HS-27A (cell line): ENCODE measurements at regions not wholly inside any gene's neighbourhood (a gene's known extent, or its start where the extent isn't known, plus 50 kb on each side); places are given as distances from the start of the nearest gene placed in this dataset.
"Not testable (repeated sequence)": the region's sequence is repeated elsewhere in the genome, so short reads cannot be mapped to it uniquely, and the experiment has no call there.

Source experiments
- DNase-seq: peaks from one replicate; pipeline ENCODE4 v3.0.0-alpha.2; 2012; ENCODE audit warnings: low read depth, missing footprints

DNA sequence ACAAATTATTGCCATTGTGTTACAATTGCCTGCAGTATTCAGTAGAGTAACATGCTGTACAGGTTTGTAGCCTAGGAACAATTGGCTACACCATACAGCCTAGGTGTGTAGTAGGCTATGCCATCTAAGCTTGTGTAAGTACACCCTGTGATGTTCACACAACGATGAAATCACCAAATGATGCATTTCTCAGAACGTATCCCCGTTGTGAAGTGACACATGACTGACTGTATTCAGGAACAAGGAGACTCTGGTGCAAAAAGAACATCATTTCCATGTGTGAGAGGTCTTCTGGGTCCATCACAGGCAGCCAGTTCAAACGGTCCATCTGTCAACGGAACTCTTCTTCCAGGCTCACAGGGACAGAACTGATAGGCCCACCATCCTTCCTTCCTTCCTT, 263.7 kb downstream of the ANAPC1 start:
- DNase-seq = no peak

DNA sequence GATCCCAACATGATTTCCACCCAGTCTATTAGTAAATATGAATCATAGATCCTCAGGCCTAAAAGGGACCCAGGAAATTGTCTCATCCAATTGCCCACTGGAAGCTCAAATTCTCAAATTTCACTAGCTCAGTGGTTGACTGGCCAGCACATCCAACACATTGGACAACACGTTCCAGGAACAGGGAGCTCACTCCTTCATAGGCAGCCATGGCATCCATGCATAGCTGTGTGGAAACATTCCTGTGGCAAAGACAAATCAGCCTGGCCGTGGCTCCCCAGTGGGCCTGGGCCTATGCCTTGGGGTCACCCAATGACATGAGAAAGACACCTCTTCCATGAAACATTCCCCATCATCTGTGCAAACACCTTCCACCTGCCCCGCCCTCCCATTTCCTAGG, 261.1 kb downstream of the ANAPC1 start:
- peak; percentile 54 for DNase-seq

DNA sequence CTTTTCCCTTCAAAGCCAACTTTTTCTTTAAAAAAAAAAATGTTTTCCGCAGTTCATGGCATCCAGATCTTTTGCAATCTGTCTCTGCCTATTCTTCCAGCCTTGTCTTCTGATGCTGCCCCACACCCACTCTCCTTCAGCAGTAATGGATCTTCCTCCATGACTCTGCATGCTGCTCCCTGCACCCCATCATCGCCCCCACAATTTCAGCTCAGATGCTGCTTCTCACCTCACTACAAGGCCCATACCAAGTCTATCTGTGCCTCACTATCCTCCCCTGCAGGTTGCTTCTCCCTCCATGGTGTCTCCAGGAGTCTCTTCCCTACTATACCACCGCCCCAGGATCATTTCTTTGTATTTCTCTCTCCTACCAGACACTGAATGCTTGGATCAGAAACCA, 260.6 kb downstream of the ANAPC1 start:
- no peak for DNase-seq

DNA sequence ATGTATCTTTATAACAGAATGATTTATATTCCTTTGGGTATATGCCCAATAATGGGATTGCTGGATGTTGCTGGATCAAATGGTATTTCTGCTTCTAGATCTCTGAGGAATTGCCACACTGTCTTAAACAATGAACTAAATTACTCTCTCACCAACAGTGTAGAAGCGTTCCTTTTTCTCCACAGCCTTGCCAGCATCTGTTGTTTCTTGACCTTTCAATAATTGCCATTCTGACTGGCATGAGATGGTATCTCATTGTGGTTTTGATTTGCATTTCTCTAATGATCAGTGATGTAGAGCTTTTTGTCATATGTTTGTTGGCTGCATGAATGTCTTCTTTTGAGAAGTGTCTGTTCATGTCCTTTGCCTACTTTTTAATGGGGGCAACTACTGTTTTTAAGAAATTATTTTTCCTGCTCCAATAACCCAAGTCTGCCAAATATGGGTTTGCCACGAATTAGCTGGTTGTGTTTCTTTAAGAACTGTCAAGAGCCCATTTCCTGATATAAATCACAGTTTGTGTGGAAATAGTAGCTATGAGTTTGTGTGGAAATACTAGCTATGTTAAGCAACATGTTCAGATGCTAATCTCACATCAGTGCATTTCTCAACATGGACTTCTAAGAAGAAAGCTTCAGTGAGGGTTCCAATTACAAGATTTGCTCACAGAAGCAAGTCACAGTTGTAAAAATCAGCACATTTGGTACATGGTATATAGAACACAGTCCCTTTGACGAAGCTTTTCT, 259.4 kb downstream of the ANAPC1 start:
- no peak for DNase-seq

DNA sequence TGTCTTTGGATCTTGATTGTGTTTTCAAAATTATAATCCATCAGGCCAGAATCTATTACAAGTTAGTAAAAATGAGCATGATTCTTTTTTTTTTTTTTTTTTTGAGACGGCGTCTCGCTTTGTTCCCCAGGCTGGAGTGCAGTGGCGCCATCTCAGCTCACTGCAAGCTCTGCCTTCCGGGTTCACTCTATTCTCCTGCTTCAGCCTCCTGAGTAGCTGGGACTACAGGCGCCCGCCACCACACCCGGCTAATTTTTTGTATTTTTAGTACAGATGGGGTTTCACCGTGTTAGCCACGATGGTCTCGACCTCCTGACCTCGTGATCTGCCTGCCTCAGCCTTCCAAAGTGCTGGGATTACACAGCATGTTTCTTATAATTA, 258.8 kb downstream of the ANAPC1 start:
- not testable (repeated sequence) for DNase-seq

DNA sequence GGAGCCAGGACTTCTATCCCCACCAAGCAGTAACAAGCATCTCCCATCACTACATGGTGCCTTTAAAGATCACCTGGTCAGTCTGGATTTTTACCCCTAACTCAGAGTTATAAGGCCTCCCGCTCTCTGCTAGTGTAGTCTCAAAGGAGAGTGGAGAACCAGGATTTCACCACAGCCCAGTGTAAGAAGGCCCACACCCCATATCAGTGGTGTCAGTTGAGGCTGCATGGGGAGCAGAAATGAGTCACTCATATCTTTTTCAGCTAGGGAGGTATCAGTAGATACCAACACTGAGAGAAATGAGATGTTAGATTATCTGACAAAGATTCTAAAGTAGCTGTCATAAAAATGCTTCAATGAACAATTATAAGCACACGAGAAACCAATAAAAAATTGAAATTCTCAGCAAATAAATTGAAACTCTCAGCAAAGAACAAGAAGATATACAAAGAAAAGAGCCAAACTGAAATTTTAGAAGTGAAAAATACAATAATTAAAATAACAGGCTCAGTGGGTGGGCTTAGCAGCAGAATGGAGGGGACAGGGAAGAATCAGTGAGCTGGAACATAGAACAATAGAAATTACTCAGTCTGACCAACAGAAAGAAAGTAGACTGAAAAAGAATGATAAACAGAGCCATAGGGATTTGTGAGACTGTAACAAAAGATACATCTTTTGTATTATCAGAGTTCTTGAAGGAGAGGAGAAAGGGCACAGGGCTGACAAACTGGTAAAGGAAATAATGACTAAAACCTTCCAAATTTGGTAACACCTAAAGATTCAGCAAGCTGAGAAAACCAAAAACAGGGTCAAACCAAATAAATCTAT, 257.7 kb downstream of the ANAPC1 start:
- DNase-seq = no peak

DNA sequence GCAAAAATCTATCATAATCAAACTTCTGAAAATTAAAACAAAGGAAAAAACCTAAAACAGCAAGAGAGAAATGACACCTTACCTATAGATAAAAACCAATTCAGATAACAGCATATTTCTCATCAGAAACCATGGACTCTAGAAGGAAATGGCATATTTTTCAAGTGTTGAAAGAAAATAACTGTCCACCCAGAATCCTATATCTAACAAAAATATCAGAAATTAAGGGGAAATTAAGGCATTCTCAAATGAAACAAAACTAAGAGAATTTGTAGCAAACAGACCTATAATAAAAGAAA, 257.2 kb downstream of the ANAPC1 start:
- no peak for DNase-seq

DNA sequence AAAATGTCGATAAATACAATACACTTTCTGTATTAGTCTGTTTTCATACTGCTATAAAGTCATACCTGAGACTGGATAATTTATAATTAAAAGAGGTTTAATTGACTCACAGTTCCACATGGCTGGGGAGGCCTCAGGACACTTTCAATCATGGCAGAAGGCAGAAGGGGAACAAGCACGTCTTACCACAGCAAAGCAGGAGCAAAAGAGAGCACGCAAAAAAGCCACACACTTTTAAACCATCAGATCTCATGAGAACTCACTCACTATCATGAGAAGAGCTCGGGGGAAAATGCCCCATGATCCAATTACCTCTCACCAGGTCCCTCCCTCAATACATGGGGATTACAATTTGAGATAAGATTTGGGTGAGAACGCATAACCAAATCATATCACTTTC, 256.7 kb downstream of the ANAPC1 start:
- no peak for DNase-seq

DNA sequence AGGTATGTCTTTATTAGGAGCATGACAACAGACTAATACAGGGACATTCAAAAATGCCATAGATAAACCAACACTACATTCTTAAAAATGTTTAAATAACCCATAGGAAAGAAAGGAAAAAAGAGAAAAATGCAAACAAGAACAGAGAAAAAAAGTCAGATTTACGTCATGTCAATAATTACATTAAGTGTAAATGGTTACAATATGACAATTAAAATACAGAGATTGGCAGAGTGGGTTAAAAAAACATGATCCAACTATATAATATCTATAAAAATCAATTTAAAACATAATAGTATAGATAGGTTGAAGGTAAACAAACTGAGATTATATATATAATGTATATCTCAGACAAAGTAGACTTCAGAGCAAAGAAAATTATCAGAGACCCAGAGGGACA, 255.8 kb downstream of the ANAPC1 start:
- DNase-seq = no peak

DNA sequence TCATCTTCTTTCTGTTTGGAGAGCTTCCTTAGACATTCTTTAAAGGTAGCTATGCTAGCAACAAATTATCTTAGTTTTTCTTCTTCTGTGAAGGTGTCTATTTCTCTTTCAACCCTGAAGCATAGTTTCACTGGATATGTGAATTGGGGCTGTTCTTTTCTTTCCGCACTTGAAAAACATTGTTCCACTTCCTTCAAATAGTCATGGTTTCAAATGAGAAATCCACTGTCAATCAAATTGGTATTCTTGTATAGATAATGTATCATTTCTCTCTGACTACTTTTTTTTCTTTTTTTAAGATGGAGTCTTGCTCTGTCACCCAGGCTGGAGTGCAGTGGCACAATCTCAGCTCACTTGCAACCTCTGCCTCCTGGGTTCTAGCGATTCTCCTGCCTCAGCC, 254.0 kb downstream of the ANAPC1 start:
- DNase-seq = no peak

DNA sequence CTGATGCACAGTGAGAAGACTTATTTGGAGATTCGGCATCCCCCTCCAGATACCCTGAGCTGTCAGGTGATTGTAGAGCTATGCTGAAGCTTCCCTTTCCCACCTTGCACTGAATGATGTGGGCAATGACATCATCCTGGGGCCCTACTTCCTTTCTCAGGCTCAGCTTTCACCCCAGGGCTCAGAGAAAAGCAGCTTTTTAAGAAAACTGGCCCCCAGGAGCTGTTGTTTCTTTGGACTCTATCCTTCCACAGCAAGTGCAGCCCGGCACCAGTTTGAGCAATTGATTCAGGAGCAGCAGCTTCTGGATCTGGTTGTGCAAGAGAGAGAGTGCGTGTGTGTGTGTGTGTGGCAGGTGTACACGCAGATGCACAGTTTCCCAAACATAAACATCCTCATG, 251.3 kb downstream of the ANAPC1 start:
- no peak for DNase-seq

DNA sequence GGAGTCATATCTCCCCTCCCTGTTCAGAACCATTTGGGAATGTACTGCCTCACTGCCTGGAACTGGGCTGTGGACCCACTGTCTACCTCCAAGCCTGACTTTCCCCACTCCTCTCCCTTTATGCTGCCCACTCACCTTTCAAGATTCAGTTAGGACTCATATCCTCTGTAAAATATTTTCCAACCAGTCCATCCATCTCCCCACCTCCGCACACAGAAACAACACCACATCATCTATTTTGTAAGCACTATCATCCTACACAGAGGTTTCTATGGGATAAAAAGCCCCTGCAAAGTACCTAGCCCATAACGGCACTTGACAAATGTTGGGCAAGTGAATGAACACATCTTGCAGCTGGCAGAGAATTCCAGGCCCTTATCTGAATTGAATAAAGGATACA, 250.8 kb downstream of the ANAPC1 start:
- DNase-seq = no peak

DNA sequence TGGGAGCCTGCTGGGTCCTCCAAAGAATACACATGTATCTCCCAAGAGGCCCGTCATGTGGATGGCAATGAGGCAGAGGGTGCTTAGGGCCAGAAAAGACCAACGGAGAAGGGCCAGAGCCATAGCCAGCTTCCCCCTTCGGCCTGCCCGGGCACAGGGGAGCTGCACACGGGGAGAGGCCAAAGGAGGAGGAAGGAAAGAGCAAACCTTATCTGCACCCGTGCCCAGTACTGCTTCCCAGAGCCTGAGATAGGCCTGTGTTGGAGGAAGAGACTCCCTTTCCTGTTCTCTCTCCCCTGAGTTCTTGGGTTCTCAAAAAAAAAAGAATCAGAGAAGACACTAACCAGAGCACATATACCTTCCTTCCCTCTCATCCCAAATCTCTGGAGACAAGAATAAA, 250.3 kb downstream of the ANAPC1 start:
- DNase-seq = no peak

DNA sequence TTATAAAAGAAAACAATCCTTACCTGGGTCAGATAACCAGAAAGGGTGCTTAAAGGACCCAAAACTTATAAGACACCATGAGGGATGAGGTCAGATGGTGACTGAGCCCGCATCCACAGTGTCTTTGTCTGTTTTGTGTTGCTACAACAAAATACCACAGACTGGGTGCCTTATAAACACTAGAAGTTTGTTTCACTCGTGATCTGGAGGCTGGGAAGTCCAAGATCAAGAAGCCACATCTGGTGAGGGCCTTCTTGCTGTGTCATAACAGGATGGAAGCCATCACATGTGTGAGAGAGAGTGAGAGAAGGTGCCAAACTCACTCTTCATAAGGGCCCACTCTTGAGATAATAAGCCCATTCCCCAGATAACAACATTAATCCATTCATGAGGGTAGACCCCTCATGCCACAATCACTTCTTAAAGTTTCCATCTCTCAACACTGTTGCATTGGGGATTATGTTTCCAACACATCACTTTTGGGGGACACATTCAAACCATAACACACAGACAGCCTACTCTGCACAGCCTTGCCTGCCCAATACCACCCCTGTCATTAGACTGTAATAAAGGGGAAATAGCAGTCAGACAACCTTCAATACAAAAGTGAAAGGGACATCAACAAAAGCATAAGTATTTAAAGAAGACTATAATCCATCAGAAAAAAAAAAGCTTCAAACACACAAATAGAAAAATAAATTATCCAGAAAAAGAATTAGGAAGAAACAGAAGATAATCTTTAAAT, 249.8 kb downstream of the ANAPC1 start:
- DNase-seq = no peak

DNA sequence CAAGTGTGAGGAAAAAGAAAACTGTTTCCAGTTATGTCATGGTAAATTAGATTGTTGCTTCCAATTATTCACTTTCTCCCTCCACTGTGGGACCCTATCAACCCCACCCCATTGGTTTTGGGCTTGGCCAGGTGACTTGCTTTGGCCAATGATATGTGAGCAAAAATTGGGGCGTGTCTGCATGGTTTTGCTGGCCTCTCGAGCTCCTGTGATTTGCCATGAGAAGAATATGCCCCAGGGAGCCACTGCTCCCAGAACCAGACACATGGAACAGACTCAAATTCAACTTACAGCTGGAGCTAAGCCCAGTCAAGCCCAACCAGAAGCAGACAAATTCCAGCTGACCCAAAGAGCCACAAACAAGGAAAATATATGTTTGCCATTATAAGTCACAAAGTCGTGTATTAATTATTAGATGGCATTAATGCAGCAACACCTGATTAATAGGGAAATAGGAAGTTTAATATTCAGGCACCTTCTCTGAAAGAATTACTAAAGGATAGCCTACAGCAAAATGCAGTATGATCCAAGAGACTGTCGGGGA, 248.9 kb downstream of the ANAPC1 start:
- no peak for DNase-seq

DNA sequence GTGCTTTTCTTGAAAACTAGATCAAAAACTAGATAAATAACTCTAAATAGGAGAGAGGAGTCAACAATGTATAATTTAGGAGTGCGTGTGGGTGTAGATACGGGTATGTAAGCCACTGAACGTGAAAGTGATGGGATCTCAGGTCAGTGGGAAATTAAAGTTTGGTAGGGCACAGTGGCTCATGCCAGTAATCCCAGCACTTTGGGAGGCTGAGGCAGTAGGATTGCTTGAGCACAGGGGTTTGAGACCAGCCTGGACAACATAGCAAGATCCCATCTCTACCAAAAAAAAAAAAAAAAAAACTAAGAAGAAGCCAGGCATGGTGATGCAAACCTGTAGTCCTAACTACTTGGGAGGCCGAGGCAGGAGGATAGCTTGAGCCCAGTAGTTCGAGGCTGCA, 247.1 kb downstream of the ANAPC1 start:
- no peak for DNase-seq

DNA sequence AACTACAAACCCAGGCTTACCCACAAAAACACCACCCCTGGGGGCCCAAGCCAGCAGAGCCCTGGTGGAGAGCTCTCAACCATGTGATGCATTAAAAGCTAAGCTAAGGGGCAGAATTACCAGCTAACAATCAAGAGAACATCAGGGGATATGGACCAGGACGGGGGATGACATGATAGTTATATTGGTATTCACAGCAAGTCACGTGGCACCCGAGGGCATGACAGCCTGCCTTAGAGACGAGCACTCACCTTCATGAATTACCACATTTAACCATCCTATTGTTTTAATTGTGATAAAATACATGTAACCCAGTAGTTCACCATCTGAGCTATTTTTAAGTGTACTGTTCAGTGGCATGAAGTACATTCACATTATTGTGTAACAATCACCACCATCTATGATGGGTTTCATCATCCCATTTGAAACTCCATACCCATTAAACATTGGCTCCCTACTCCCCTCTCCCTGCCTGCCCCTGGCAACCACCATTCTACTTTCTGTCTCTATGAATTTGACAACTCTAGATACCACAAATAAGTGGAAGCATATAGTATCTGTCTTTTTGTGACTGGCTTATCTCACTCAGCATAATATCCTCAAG, 245.6 kb downstream of the ANAPC1 start:
- DNase-seq = no peak

DNA sequence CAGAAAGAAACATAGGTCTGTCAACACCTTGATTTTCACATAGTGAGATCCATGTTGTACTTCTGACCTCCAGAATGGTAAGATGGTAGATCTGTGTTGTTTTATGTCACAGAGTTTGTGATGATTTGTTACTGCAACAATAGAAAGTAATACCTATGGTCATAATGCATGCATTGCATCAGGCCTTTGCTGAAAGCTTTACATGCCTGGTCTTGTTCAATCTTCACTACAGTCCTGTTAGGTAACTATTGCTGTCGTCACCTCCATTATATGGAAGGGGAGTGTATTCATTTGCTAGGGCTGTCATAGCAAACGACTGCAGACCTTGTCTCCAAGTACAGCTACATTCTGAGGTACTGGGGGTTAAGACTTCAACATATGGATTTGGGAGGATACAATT, 243.5 kb downstream of the ANAPC1 start:
- DNase-seq = no peak

DNA sequence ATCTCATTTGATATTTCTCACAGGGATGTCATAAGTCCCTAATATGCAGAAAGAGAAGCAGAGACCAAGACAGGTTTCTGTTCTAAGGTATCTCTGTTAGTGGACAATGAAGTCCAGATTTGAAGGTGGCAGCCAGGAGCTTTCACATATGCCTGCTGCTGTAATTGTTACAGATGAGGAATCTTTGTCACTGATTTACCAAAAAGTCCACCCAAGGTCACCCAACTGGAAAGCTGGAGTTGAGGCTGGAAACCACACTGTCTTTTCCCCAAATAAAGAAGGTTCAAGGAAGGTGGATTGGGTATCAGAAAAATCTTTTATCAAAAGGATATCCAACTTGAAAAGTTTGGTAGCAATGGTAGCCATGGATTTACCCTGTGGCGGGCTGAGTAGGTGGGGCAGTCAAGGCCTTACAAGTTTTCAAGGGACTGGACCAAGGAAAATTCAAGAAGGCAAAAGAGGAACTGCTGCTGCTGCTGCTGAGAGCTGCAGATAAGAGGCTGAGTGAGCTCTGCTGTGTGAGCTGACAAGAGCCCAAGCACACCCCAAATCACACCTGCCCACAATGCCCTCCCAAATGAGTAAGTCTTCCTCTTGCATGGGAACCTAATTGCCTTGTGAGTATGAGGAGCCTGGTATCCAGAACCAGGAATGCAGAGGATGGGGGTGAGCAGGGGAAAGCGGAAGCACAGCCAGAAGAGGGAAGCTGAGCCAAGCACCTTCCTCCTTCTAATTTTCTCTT, 241.2 kb downstream of the ANAPC1 start:
- DNase-seq = no peak

DNA sequence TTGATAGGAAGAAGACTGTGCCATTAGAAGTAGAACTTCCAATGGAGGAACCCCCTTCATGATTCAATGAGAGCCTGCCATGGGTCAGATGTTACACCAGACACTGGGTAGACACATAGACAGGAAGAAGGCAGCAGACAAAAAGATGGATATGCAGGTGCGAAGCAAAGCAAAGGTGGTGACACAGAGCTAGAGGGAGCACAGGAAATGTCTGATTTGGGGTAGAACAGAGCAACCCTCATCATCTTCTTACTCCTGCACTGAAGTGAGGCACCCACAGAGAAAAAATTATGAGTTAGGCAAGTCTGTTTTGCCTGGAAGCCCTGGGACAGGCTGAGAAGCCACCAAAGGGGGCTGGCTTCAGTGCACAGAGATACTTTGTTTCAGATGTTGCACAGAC, 240.2 kb downstream of the ANAPC1 start:
- no peak for DNase-seq

DNA sequence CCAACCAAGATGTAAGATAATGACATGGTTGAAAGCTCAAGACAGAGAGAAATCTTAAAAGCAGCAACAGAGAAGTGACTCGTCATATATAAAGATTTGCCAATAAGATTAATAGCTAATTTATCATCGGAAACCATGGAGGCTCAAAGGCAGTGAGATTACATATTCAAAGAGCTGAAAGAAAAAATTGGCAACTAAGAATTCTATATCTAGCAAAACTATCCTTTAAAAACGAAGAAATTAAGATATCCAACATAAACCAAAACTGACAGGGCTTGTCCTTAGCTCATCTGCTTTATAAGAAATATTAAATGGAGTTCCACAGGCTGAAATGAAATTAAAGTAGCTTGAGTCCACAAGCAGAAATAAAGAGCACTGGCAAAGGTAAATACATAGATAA, 236.6 kb downstream of the ANAPC1 start:
- no peak for DNase-seq

DNA sequence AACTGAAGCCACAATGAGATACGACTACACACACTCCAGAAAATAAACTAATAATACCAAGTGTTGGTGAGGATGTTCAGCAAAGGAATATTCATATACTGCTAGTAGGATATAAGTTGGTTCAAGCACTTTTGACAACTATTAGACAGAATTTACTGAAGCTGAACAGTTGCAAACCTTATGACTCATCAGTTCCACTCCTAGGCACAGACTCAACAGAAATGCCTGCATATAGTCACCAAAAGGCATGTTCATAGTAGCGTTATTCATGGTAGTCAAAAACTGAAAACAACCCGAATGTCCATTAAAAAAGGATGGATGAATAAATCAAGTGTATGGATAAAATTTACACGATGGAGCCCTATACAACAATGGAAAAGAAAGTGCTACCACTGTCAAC, 232.0 kb downstream of the ANAPC1 start:
- no peak for DNase-seq
